ENCODE measurements at regions not wholly inside any gene's neighbourhood (a gene's known extent, or its start where the extent isn't known, plus 50 kb on each side); places are given as distances from the start of the nearest gene placed in this dataset.
"Not testable (repeated sequence)": the region's sequence is repeated elsewhere in the genome, so short reads cannot be mapped to it uniquely, and the experiment has no call there.

GRCh38 chr14:103186909-103187586, 63.8 kb downstream of the TNFAIP2 start:
- DNase-seq, result no peak

GRCh38 chr14:103187911-103188310, 64.7 kb downstream of the TNFAIP2 start:
- no peak for DNase-seq

DNA sequence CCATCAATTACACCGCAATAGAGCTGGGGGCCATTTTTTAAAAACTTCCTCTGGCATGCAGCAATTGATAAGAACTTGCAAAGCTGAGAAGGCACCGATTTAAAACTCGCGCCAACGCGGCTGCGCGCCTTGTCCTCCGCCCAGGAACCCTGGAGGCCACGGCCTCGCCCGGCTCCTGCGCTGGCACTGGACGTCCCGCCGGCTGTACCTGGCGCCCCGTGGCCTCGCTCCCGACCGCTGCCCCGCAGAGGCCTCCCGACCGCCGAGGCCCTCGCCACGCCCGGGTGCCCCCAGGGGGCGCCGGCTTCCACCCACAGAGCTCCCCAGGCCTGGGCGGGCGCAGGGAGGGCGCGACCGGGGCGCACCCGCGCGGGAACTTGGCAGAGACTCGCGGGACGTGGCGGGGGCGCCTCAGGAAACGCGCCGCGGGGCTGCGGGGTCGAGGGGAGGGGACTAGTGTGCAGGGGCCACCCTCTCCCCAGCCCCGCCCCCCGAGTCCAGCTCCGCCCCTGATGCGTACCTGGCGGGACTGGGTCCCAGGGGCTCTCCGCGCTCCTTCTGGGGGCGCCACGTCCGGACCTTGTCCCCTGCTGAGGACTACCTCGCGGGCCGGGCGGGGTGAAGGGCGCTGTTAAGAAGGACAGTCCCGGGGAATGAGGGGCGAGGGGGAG, 65.7 kb downstream of the TNFAIP2 start:
- DNase-seq, result peak; percentile 53

DNA sequence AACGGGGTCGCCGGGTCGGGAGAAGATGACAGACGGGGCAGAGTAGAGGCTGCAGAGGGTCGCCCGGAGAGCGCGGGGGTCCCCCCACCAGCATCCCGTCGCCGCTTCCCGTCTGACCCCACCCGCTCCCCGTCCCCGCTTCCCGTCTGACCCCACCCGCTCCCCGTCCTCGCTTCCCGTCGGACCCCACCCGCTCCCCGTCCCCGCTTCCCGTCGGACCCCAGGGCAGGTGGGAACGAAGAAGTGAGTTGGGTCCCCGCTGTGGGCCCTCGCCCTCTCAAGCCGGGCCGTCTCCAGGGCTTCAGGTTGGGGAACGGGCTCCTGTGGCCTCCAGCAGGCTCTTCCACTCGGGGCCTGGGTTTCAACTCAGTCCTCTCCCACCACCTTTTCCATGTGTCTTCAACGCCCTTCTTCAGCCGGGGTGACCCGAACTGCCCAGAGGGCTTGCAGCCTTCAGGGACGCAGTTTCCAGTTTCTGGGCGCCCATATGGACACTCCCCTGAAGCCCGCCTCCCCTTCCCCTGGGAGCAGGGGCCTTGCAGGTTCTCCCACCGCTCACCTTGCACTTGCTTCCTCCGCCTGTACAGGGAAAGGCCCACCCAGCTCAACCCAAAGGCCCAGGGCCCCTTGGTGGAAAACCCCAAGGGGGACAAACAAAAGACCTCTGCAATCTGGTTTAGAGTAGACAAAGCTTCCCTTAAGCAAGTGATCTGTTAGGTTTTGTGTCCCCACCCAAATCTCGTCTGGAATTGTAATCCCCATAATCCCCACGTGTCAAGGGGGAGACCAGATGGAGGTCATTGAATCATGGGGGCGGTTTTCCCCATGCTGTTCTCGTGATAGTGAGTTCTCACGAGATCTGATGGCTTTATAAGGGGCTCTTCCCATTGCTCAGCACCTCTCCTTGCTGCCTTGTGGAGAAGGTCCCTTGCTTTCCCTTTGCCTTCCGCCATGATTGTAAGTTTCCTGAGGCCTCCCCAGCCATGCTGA, 66.5 kb downstream of the TNFAIP2 start:
- no peak for DNase-seq

DNA sequence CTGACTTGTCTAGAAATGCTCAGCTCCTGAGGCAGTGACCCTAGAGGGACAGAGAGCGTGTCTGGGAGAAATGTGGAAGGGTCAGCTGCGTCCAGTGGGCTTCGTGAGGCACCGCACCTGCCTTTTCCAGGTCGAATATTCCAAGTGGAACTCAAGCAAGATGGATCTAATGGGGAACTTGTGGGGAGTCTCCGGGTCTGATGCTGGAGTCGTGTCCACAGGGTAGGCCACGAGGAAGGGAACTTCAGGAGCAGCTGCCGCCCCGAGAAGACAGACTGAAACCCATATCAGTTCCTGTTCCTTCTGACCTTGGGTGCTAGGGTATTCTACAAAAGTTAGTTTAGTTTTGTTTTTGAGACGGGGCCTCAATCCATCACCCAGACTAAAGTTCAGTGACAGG, 67.5 kb downstream of the TNFAIP2 start:
- DNase-seq, result no peak

- no peak for DNase-seq
These were observed 68.6 kb downstream of the TNFAIP2 start for GRCh38 chr14:103191844-103192243.

- no peak for DNase-seq
These were observed 69.1 kb downstream of the TNFAIP2 start for GRCh38 chr14:103192246-103192840.

- not testable (repeated sequence) for DNase-seq
These were observed 69.6 kb downstream of the TNFAIP2 start for GRCh38 chr14:103192861-103193260.

DNA sequence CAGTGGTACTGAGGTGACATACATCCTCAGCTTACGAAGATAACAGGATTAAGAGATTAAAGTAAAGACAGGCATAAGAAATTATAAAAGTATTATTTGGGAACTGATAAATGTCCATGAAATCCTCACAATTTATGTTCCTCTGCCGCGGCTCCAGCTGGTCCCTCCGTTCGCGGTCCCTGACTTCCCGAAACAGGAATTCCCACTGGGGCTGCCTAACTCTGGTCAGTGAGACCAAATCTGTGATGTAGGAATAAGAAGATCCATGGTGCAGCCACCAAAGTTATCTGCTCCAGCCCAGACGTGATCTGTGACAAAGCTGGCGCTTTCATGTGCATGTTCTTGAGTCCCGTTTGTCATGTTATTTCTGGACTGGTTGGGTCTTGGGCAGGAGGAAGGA, 70.2 kb downstream of the TNFAIP2 start:
- DNase-seq, result not testable (repeated sequence)

- no peak for DNase-seq
These were observed 71.2 kb downstream of the TNFAIP2 start for GRCh38 chr14:103194256-103195045.

GRCh38 chr14:103195828-103196615, 72.8 kb downstream of the TNFAIP2 start:
- no peak for DNase-seq

- DNase-seq, result no peak
These were observed 73.5 kb downstream of the TNFAIP2 start for GRCh38 chr14:103196716-103197115.

DNA sequence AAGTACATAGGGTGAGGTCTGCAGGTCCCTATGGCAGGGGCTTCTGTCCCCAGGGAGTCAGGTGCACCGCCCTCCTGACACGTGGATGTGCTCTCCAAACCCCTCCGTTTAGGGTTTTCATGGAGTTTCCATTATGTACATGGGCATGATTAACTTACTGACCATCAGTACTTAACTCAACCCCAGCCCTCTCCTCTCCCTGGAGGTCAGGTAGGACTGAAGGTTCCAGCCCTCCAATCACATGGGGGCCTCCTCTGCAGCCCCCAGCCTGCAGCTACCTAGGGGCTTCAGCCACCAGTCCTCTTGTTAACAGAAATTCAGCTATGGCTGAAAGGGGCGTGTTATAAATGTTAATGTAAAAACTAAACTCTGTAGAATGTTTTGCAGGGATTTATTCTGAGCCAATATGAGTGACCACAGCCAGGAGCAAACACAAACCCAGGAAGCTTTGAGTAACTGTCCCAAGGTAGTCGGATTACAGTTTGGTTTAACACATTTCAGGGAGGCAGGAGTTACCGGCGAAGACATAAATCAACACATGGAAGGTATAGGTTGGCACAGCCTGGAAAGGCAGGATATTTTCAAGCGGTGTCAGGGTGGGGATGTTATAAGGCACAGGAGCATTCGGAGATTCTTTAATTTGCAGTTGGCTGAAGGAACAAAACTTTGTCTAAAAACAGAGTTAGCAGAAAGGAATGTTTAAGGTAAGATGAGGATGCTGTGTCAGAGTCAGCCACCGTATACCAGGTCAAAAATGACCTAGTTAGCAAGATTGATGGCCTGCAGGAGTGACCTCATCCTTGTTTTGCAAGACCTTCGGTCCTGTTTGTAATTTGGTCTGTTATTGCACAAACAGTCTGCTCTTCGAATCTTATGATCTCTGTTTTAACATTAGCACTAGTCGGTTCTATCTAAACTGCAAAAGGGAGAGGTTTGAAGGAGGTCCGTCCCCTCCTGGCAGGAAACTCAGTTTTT, 75.2 kb downstream of the TNFAIP2 start:
- DNase-seq, result no peak

- DNase-seq, result no peak
These were observed 75.9 kb downstream of the TNFAIP2 start for GRCh38 chr14:103199124-103199523.

DNA sequence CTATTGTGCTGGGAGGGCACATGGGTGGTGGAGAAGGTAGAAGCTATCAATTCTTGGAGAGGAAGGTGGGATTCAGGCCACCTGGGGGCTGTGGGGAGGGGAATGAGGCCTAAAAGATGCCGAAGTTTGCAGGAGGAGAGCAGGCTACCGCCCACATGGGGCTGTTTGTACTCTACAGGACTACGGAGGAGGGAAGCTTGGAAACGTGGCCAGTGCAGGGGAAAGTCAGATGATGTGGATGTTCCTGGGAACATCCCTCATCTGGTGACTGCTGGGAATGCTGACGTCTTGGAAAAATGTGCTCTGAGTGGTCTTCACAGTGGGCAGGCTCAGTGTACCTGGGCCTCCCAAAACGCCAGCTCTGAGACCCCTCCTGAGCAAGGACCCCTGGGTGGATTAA, 78.5 kb downstream of the TNFAIP2 start:
- DNase-seq, result no peak

GRCh38 chr14:103204852-103205540, 81.7 kb downstream of the TNFAIP2 start:
- peak; percentile 16 for DNase-seq

- no peak for DNase-seq
These were observed 82.3 kb downstream of the TNFAIP2 start for GRCh38 chr14:103205541-103205906.

DNA sequence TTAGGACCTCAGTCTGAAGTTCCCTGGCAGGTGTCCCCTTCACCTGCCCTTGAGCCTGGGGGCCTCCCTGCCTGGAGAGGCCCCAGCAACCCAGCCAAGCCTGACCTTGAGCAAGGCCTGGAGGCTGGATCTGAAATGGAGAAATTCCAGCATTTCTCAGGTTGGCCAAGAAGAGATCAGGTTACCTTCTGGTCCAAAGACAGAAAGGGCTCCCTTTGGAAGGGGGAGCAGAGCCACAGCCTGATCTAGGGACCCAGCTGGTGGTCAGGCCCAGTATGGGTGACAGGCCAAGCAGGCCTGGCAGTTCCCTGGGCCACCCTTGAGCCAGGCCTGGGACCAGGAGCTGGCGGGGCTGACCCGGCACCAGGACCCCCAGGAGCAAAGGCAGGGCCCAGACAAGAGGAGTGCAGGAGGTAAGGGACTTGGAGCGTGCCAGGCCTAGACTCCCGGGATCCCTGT, 82.8 kb downstream of the TNFAIP2 start:
- DNase-seq, result no peak

DNA sequence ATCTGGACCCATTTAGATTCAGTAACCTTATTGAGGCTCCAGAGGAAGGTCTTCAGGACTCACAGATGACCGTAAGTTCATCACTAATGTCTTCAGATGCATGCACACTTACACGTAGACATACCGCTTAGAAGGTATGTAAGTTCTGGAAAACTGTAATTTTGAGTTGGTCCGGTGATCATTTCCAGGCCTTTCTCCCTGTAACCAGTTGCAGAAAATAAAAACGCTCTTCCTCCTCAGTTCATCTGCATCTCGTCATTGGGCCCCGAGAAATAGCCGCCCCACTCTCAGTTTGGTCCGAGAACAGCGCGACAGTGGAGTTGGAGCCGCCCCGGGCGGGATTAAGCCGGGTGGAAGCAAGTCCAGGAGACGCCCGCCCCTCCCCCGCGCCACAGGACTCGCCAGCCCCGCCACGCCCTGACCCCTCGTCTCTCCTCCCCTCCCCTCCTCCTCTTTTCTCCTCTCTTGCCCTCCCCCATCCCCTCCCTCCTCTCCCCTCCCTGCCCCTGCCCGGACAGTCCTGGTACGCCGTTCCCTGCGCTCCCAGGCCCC, 83.7 kb downstream of the TNFAIP2 start:
- DNase-seq, result no peak

Measured in dermis blood vessel endothelial cell (primary cell).